ENCODE measurements at regions not wholly inside any gene's neighbourhood (a gene's known extent, or its start where the extent isn't known, plus 50 kb on each side); places are given as distances from the start of the nearest gene placed in this dataset.

- ATAC-seq (no peak), DNase-seq (ENCODE audit: low spot score) (no peak)
- no peak overlapping the region; the same call in 1 of the 2 replicates for H3K27ac Mint-ChIP-seq
- H3K36me3 Mint-ChIP-seq = no peaks in the 10 kb centered on the region
- no peak overlapping the region for H3K4me3 Mint-ChIP-seq
- H3K27me3 Mint-ChIP-seq (ENCODE audit: low read depth) = no peaks in the 10 kb centered on the region
- H3K9me3 Mint-ChIP-seq = no peaks in the 10 kb centered on the region
- ChIA-PET CTCF (interaction anchor here (0.6 to 1.0 kb wide), 2 partner anchors 9 to 390 kb away, joined by 3 read pairs; no protein-coding TSS in a partner anchor), POLR2A (no interaction called here)
- peaks cover 34% of the 10 kb centered on the region for H3K4me1 Mint-ChIP-seq
- no peak for TF ChIP-seq GABPB1 (CRISPR knock-in tag; IDR thresholded peaks at IDR 0.05)
- TF ChIP-seq, protein P1, sequence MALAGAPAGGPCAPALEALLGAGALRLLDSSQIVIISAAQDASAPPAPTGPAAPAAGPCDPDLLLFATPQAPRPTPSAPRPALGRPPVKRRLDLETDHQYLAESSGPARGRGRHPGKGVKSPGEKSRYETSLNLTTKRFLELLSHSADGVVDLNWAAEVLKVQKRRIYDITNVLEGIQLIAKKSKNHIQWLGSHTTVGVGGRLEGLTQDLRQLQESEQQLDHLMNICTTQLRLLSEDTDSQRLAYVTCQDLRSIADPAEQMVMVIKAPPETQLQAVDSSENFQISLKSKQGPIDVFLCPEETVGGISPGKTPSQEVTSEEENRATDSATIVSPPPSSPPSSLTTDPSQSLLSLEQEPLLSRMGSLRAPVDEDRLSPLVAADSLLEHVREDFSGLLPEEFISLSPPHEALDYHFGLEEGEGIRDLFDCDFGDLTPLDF (CRISPR knock-in tag; IDR thresholded peaks at IDR 0.05) = no peak
- no peak for TF ChIP-seq ZNF138 (CRISPR knock-in tag; conservative IDR thresholded peaks at IDR 0.05)
- no peak for TF ChIP-seq ELF4 (CRISPR knock-in tag; IDR thresholded peaks at IDR 0.05; ENCODE audit: low read depth)
- TF ChIP-seq ZNF416 (CRISPR knock-in tag; IDR thresholded peaks at IDR 0.05) = no peak
- TF ChIP-seq, protein P2, sequence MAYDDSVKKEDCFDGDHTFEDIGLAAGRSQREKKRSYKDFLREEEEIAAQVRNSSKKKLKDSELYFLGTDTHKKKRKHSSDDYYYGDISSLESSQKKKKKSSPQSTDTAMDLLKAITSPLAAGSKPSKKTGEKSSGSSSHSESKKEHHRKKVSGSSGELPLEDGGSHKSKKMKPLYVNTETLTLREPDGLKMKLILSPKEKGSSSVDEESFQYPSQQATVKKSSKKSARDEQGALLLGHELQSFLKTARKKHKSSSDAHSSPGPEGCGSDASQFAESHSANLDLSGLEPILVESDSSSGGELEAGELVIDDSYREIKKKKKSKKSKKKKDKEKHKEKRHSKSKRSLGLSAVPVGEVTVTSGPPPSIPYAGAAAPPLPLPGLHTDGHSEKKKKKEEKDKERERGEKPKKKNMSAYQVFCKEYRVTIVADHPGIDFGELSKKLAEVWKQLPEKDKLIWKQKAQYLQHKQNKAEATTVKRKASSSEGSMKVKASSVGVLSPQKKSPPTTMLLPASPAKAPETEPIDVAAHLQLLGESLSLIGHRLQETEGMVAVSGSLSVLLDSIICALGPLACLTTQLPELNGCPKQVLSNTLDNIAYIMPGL (CRISPR knock-in tag; IDR thresholded peaks at IDR 0.05) = no peak
- TF ChIP-seq NFYB (CRISPR knock-in tag; conservative IDR thresholded peaks at IDR 0.05; ENCODE audit: low read depth) = no peak
- TF ChIP-seq, protein P3, sequence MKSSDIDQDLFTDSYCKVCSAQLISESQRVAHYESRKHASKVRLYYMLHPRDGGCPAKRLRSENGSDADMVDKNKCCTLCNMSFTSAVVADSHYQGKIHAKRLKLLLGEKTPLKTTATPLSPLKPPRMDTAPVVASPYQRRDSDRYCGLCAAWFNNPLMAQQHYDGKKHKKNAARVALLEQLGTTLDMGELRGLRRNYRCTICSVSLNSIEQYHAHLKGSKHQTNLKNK (CRISPR knock-in tag; IDR thresholded peaks at IDR 0.05) = no peak
- no peak for TF ChIP-seq ZNF232 (CRISPR knock-in tag; IDR thresholded peaks at IDR 0.05)
- no peak for TF ChIP-seq USF1 (CRISPR knock-in tag; IDR thresholded peaks at IDR 0.05)
- TF ChIP-seq, protein P4, sequence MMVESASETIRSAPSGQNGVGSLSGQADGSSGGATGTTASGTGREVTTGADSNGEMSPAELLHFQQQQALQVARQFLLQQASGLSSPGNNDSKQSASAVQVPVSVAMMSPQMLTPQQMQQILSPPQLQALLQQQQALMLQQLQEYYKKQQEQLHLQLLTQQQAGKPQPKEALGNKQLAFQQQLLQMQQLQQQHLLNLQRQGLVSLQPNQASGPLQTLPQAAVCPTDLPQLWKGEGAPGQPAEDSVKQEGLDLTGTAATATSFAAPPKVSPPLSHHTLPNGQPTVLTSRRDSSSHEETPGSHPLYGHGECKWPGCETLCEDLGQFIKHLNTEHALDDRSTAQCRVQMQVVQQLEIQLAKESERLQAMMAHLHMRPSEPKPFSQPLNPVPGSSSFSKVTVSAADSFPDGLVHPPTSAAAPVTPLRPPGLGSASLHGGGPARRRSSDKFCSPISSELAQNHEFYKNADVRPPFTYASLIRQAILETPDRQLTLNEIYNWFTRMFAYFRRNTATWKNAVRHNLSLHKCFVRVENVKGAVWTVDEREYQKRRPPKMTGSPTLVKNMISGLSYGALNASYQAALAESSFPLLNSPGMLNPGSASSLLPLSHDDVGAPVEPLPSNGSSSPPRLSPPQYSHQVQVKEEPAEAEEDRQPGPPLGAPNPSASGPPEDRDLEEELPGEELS (CRISPR knock-in tag; IDR thresholded peaks at IDR 0.05) = no peak
These were observed 590.8 kb upstream of the BRINP1 start for GRCh38 chr9:119959846-119960545.

GRCh38 chr9:119956111-119956510 lies 586.9 kb upstream of the BRINP1 start:
- H3K27ac Mint-ChIP-seq = no peak overlapping the region
- no peaks in the 10 kb centered on the region for H3K27me3 Mint-ChIP-seq (ENCODE audit: low read depth)
- H3K36me3 Mint-ChIP-seq = no peaks in the 10 kb centered on the region
- no peaks in the 10 kb centered on the region for H3K9me3 Mint-ChIP-seq
- DNase-seq (ENCODE audit: low spot score) (no peak), ATAC-seq (no peak)
- ChIA-PET CTCF (interaction anchor here (0.7 kb wide), 1 partner anchor 457 kb away, joined by 3 read pairs; no protein-coding TSS in a partner anchor), POLR2A (no interaction called here)
- no peak overlapping the region for H3K4me3 Mint-ChIP-seq
- TF ChIP-seq MAX (CRISPR knock-in tag; IDR thresholded peaks at IDR 0.05) = no peak
- TF ChIP-seq ZBTB21 (CRISPR knock-in tag; IDR thresholded peaks at IDR 0.05; ENCODE audit: borderline replicate concordance) = no peak
- no peak for TF ChIP-seq TEAD1 (CRISPR knock-in tag; IDR thresholded peaks at IDR 0.05)
- peaks cover 6% of the 10 kb centered on the region for H3K4me1 Mint-ChIP-seq

DNA sequence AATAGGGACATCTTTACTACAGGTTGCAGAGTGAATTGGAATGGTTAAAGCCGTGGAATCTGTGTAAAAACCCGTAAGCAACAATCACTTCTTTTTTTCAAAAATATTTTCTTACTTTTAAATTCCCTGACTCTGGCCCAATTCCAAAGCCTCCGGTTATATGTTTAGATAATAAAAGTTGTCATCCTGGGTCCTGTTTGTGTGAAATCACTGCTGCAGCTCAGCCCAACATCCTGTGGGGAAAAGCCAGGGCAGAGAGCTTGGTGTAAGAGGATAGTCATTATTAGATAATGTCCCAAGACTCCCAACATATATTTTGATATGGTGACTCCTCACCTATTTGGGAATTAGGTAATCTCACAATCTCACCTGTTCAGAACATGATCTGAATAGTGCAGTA lies 586.0 kb upstream of the BRINP1 start:
- Mint-ChIP-seq H3K27me3 (ENCODE audit: low read depth) (no peaks in the 10 kb centered on the region), H3K27ac (no peak overlapping the region), H3K9me3 (no peaks in the 10 kb centered on the region), H3K4me1 (peaks cover 13% of the 10 kb centered on the region), H3K36me3 (no peaks in the 10 kb centered on the region), H3K4me3 (no peak overlapping the region)
- TF ChIP-seq ETV6 (CRISPR knock-in tag; IDR thresholded peaks at IDR 0.05) (no peak), PREB (CRISPR knock-in tag; IDR thresholded peaks at IDR 0.05; ENCODE audit: borderline replicate concordance) (no peak)
- TF ChIP-seq, protein P5, sequence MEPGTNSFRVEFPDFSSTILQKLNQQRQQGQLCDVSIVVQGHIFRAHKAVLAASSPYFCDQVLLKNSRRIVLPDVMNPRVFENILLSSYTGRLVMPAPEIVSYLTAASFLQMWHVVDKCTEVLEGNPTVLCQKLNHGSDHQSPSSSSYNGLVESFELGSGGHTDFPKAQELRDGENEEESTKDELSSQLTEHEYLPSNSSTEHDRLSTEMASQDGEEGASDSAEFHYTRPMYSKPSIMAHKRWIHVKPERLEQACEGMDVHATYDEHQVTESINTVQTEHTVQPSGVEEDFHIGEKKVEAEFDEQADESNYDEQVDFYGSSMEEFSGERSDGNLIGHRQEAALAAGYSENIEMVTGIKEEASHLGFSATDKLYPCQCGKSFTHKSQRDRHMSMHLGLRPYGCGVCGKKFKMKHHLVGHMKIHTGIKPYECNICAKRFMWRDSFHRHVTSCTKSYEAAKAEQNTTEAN (CRISPR knock-in tag; IDR thresholded peaks at IDR 0.05) = no peak
- POLR2A ChIA-PET = no interaction called here
- ATAC-seq (no peak), DNase-seq (ENCODE audit: low spot score) (no peak)
- CTCF ChIA-PET = no interaction called here
